GM12878 (cell line): ENCODE measurements at regions not wholly inside any gene's neighbourhood (a gene's known extent, or its start where the extent isn't known, plus 50 kb on each side); places are given as distances from the start of the nearest gene placed in this dataset.

Experiments used
- CTCF ChIP-seq, 3 experiments: IDR thresholded peaks in 2 of 3; conservative IDR thresholded peaks in 1 of 3; 2 replicates each; pipeline ENCODE4 v1.5.1; 2011; ENCODE audit warnings: low read depth in 3 of 3, low read length in 3 of 3, mild to moderate bottlenecking in 3 of 3, control low read depth in 2 of 3, moderate library complexity in 2 of 3, inconsistent platforms in 1 of 3, mixed read lengths in 1 of 3; ENCODE audit not compliant: control insufficient read depth in 2 of 3, insufficient read depth in 1 of 3; ENCODE audit errors: extremely low read depth in 1 of 3
- HDAC2 ChIP-seq: fragments of 200-600 bp; sonication (generic); IDR thresholded peaks from 2 replicates; pipeline ENCODE4 v1.6.1; 2017
- JUNB ChIP-seq: IDR thresholded peaks from 2 replicates; pipeline ENCODE4 v1.6.1; 2016; ENCODE audit warnings: antibody characterized with exemption, mild to moderate bottlenecking
- MYC ChIP-seq: IDR thresholded peaks from 2 replicates; pipeline ENCODE4 v1.6.1; 2011; ENCODE audit warnings: mild to moderate bottlenecking, low read length, moderate library complexity, inconsistent platforms; ENCODE audit not compliant: insufficient read depth, insufficient replicate concordance, insufficient read length, severe bottlenecking
- NFIC ChIP-seq: IDR thresholded peaks from 2 replicates; pipeline ENCODE4 v1.6.1; 2012; ENCODE audit warnings: low read depth, mild to moderate bottlenecking, inconsistent platforms, low read length, moderate library complexity
- POLR2A ChIP-seq: IDR thresholded peaks from 2 replicates; pipeline ENCODE4 v1.6.1; 2011; ENCODE audit warnings: low read depth, mild to moderate bottlenecking, low read length
- SP1 ChIP-seq: IDR thresholded peaks from one replicate; pipeline ENCODE4 v1.6.1; 2011; ENCODE audit warnings: low read depth, low read length
- SRF ChIP-seq, 2 experiments: IDR thresholded peaks; 2 replicates each; pipeline ENCODE4 v1.6.1; 2011; ENCODE audit warnings: low read depth in 2 of 2, low read length in 2 of 2, mild to moderate bottlenecking in 1 of 2, moderate library complexity in 1 of 2
- ZBTB40 ChIP-seq: fragments of 450-650 bp; IDR thresholded peaks from 2 replicates; pipeline ENCODE4 v1.6.1; 2016; ENCODE audit warnings: mild to moderate bottlenecking, moderate library complexity, borderline replicate concordance
- TF ChIP-seq, protein P1 (sequence below): IDR thresholded peaks from 2 replicates; pipeline ENCODE4 v1.6.1; 2011; ENCODE audit warnings: low read depth, low read length, improper control_type of control experiment, borderline replicate concordance
- TF ChIP-seq, protein P2 (sequence below): IDR thresholded peaks from 2 replicates; pipeline ENCODE4 v1.6.1; 2012; ENCODE audit warnings: low read depth, low read length, improper control_type of control experiment
- TF ChIP-seq, protein P3 (sequence below): IDR thresholded peaks from 2 replicates; pipeline ENCODE4 v1.6.1; 2011; ENCODE audit warnings: borderline replicate concordance, low read depth, mild to moderate bottlenecking, moderate library complexity, mixed read lengths, low read length; ENCODE audit not compliant: insufficient read depth; ENCODE audit errors: extremely low read length

DNA sequence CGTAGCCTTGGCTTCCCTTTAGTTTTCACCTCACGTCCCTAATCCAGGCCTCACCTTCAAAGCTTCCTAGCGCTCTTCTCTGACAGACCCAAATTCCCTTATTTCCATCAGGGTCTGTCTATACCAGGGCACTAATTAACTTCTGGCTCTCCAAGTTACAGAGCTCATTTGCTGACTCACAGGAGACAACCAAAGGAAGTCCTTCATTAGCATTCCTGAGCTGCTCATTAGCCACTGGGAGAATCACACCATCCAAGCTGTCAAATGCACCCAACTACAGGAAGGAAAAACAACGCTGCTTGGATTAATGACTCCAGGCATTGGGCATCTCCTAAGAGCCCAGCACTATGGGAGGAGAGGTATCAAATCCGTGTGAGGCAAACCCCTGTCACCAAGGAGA is 109.8 kb upstream of the ALK start:
- TF ChIP-seq, protein P1, sequence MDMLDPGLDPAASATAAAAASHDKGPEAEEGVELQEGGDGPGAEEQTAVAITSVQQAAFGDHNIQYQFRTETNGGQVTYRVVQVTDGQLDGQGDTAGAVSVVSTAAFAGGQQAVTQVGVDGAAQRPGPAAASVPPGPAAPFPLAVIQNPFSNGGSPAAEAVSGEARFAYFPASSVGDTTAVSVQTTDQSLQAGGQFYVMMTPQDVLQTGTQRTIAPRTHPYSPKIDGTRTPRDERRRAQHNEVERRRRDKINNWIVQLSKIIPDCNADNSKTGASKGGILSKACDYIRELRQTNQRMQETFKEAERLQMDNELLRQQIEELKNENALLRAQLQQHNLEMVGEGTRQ = no peak
- TF ChIP-seq POLR2A (no peak), SP1 (no peak), CTCF (IDR thresholded peaks at IDR 0.05 in 2 of 3, conservative IDR thresholded peaks at IDR 0.05 in 1 of 3; ENCODE audit: control insufficient read depth in 2 of 3, extremely low read depth in 1 of 3, insufficient read depth in 1 of 3, low read depth in 3 of 3, low read length in 3 of 3) (no peak), SRF (IDR thresholded peaks at IDR 0.05; ENCODE audit: low read depth in 2 of 2, low read length in 2 of 2) (no peak), HDAC2 (no peak), MYC (no peak), ZBTB40 (no peak), NFIC (no peak), JUNB (no peak)
- TF ChIP-seq, protein P2, sequence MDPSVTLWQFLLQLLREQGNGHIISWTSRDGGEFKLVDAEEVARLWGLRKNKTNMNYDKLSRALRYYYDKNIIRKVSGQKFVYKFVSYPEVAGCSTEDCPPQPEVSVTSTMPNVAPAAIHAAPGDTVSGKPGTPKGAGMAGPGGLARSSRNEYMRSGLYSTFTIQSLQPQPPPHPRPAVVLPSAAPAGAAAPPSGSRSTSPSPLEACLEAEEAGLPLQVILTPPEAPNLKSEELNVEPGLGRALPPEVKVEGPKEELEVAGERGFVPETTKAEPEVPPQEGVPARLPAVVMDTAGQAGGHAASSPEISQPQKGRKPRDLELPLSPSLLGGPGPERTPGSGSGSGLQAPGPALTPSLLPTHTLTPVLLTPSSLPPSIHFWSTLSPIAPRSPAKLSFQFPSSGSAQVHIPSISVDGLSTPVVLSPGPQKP = no peak
- TF ChIP-seq, protein P3, sequence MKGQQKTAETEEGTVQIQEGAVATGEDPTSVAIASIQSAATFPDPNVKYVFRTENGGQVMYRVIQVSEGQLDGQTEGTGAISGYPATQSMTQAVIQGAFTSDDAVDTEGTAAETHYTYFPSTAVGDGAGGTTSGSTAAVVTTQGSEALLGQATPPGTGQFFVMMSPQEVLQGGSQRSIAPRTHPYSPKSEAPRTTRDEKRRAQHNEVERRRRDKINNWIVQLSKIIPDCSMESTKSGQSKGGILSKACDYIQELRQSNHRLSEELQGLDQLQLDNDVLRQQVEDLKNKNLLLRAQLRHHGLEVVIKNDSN = no peak
